SU-DHL-6 (cell line): ENCODE measurements at regions not wholly inside any gene's neighbourhood (a gene's known extent, or its start where the extent isn't known, plus 50 kb on each side); places are given as distances from the start of the nearest gene placed in this dataset.

Experiments
- H2AFZ ChIP-seq: fragments of 200-600 bp; sonication (generic); 2 replicates; pipeline ENCODE4 v1.6.1; 2014; ENCODE audit warnings: low read depth, mild to moderate bottlenecking, moderate library complexity, mixed read lengths, antibody characterized with exemption, low read length; ENCODE audit not compliant: severe bottlenecking
- H3F3A ChIP-seq: fragments of 200-600 bp; shearing (Covaris generic); 2 replicates; pipeline ENCODE4 v1.6.0; 2016; ENCODE audit warnings: antibody characterized with exemption, mild to moderate bottlenecking; ENCODE audit not compliant: insufficient read depth
- H3K27ac ChIP-seq: fragments of 200-600 bp; sonication (generic); 2 replicates; pipeline ENCODE4 v1.5.1; 2016; ENCODE audit warnings: low read depth, mild to moderate bottlenecking, low read length, moderate library complexity, mixed read lengths
- H3K27me3 ChIP-seq: fragments of 200-600 bp; sonication (generic), shearing (Covaris generic); 2 replicates; pipeline ENCODE4 v1.6.0; 2014; ENCODE audit warnings: mild to moderate bottlenecking, low read length
- H3K36me3 ChIP-seq: fragments of 200-600 bp; sonication (generic); 2 replicates; pipeline ENCODE4 v1.6.1; 2014; ENCODE audit warnings: mild to moderate bottlenecking, low read length, mixed read lengths
- H3K4me2 ChIP-seq: fragments of 300-600, 200-600 bp; shearing (Covaris generic), sonication (generic); 2 replicates; pipeline ENCODE4 v1.6.0; 2014; ENCODE audit warnings: low read length, low read depth, mild to moderate bottlenecking; ENCODE audit not compliant: poor library complexity, severe bottlenecking
- H3K4me3 ChIP-seq: fragments of 200-600 bp; sonication (generic); 2 replicates; pipeline ENCODE4 v1.5.1; 2014; ENCODE audit warnings: antibody characterized with exemption, low read length, mild to moderate bottlenecking, mixed read lengths; ENCODE audit not compliant: insufficient read depth, poor library complexity, severe bottlenecking
- H3K79me2 ChIP-seq: fragments of 200-600 bp; sonication (generic); 2 replicates; pipeline ENCODE4 v1.6.1; 2014; ENCODE audit warnings: mild to moderate bottlenecking, low read length, moderate library complexity; ENCODE audit not compliant: insufficient read depth
- H3K9ac ChIP-seq: fragments of 200-600 bp; sonication (generic); 2 replicates; pipeline ENCODE4 v1.7.0; 2014; ENCODE audit warnings: mild to moderate bottlenecking, low read length
- H3K9me2 ChIP-seq: fragments of 200-600 bp; sonication (generic); replicated peaks from 2 replicates; pipeline ENCODE4 v1.6.1; 2014; ENCODE audit warnings: low read length; ENCODE audit not compliant: insufficient read depth
- H3K9me3 ChIP-seq: fragments of 200-600 bp; sonication (generic); 2 replicates; pipeline ENCODE4 v1.6.1; 2014; ENCODE audit warnings: low read length, mixed read lengths; ENCODE audit not compliant: insufficient read depth
- H4K20me1 ChIP-seq: fragments of 200-600 bp; sonication (generic); 2 replicates; pipeline ENCODE4 v1.6.1; 2014; ENCODE audit warnings: low read depth, mild to moderate bottlenecking, antibody characterized with exemption, low read length, moderate library complexity, mixed read lengths
- EZH2phosphoT487 ChIP-seq: fragments of 200-600 bp; sonication (generic), shearing (Covaris generic); conservative IDR thresholded peaks from 2 replicates; pipeline ENCODE4 v1.6.1; 2018; ENCODE audit warnings: mild to moderate bottlenecking, antibody characterized with exemption, low read length, moderate library complexity, mixed read lengths
- TF ChIP-seq, protein P1 (sequence below): fragments of 200-600 bp; sonication (generic); IDR thresholded peaks from one replicate; pipeline ENCODE4 v1.5.1; 2017; ENCODE audit warnings: antibody characterized with exemption, mild to moderate bottlenecking, low read length, moderate library complexity; ENCODE audit not compliant: insufficient read depth, poor library complexity, severe bottlenecking

DNA sequence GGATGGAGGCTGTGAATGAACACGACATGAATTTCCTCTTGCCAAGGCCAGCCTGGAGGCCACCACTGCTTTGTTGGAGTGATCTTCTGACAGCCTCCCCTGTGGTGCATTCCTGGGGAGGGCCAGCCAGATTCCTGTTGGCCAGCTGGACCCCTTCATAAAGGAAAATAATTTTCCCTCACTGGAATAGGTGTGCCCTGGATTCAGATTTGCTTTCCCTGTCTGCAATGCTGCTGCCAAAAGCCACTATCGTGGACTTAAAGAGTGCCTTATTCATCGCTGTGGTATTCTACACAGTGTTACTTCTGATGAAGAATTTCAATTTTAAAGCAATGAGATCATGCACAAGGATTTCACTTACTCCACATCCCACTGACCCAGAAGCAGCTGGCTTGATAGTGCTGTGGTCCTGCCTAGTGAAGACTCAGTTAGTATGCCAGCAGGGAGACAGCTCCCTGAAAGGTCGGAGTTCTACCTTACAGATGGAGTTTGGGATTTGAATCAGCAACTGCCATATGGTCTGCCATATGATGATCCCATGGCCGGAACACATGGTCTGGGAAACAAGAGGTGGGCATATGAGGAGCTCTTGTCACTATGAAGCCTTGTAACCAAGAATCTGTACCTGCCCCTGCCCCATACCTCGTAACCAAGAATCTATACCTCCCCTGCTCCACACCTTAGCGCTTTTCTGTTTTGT, 145.2 kb downstream of the KLF13 start:
- Histone ChIP-seq H3F3A (no peaks in the 10 kb centered on the region), H2AFZ (no peak overlapping the region), H4K20me1 (no peaks in the 10 kb centered on the region), H3K9me3 (no peaks in the 10 kb centered on the region), H3K79me2 (no peaks in the 10 kb centered on the region), H3K27me3 (no peaks in the 10 kb centered on the region), H3K36me3 (no peaks in the 10 kb centered on the region), H3K9ac (no peak overlapping the region), H3K4me3 (no peak overlapping the region), H3K9me2 (no peaks in the 10 kb centered on the region), H3K4me2 (no peak overlapping the region), H3K27ac (no peak overlapping the region)
- TF ChIP-seq, protein P1, sequence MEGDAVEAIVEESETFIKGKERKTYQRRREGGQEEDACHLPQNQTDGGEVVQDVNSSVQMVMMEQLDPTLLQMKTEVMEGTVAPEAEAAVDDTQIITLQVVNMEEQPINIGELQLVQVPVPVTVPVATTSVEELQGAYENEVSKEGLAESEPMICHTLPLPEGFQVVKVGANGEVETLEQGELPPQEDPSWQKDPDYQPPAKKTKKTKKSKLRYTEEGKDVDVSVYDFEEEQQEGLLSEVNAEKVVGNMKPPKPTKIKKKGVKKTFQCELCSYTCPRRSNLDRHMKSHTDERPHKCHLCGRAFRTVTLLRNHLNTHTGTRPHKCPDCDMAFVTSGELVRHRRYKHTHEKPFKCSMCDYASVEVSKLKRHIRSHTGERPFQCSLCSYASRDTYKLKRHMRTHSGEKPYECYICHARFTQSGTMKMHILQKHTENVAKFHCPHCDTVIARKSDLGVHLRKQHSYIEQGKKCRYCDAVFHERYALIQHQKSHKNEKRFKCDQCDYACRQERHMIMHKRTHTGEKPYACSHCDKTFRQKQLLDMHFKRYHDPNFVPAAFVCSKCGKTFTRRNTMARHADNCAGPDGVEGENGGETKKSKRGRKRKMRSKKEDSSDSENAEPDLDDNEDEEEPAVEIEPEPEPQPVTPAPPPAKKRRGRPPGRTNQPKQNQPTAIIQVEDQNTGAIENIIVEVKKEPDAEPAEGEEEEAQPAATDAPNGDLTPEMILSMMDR: no peak
- no peak for TF ChIP-seq EZH2phosphoT487

DNA sequence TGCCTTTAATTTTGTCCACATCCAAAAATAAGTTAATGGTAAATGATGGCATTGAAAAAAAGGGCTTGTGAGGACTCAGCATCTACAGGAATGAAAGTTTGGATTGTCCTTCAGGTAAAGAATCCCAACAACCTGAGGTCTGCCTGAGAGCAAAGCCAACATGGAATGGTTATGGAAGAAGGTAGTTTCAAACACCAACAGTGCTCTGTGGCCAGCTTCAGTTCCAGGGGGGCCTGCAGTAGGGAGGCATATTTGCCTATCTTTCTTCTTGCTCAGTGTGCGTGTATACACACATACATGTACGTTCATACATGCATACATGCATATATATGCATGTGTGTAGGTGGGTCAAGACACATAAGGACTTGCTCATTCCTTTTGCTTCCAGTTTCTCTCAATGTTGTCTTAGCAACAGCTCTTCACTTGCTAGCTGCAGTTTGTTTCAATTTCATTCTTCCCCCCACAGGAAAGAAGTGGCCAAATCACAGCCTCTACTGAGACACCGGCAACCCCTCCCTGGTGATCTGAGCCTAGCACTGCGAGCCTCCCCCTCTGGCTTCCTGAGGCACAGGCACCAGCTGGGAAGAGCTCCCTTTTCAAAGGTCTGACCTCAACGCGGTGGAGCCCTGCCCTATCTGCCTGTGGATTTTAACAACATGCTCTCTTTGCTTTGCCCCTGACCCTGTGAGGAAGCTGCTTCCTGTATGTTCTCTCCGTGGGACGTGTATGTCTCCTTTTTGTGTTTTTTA, 146.2 kb downstream of the KLF13 start:
- no peak overlapping the region for H3K27ac ChIP-seq
- no peaks in the 10 kb centered on the region for H3K27me3 ChIP-seq
- no peaks in the 10 kb centered on the region for H4K20me1 ChIP-seq
- H3K36me3 ChIP-seq: no peaks in the 10 kb centered on the region
- H3K9me3 ChIP-seq: no peaks in the 10 kb centered on the region
- peak overlapping the region; percentile 61 for H2AFZ ChIP-seq
- peak overlapping the region; percentile 35 for H3K4me2 ChIP-seq
- H3K79me2 ChIP-seq: no peaks in the 10 kb centered on the region
- H3K9me2 ChIP-seq: no peaks in the 10 kb centered on the region
- no peaks in the 10 kb centered on the region for H3F3A ChIP-seq
- TF ChIP-seq, protein P1: no peak
- no peak for TF ChIP-seq EZH2phosphoT487
- peak overlapping the region; percentile 10; the same call in 1 of the 2 replicates for H3K9ac ChIP-seq
- H3K4me3 ChIP-seq: no peak overlapping the region

DNA sequence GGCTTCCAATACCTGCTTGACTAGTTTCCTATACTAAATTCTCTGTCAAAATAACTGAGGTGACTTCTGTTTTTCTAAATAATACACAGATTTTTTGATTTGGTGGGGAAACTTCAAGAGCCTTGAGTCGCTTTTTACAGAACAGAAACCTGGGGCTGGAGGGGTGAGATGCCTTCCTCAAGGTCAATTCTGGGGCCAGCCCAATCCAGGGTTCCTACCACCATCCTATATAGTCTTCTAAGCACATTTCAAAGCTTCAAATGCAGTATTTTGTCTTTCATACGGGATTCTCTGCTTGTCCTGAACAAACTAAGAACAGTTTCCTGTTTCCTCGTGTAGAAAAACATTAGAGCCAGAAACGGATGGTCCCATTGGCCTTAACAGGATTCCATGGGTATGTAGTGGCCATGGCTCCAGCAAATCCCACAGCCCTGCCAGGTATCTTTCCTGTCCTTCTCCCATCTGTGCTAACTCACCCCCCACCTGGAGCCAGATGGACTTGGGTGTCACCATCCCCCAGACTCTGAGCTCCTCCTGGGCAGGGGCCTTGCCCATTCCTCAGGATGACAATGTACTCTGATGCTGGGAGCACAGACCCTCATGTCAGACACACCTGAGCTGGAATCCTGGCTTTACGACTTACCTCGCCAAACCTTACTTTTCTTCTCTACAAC, 146.9 kb downstream of the KLF13 start:
- Histone ChIP-seq H2AFZ (peak overlapping the region; percentile 61), H3K27ac (no peak overlapping the region), H3K9ac (peak overlapping the region; percentile 10; the same call in 1 of the 2 replicates)

More for the DNA sequence above, 146.9 kb downstream of the KLF13 start:
- H3K79me2 ChIP-seq: no peaks in the 10 kb centered on the region
- no peaks in the 10 kb centered on the region for H3K36me3 ChIP-seq
- no peaks in the 10 kb centered on the region for H3F3A ChIP-seq
- no peaks in the 10 kb centered on the region for H3K9me3 ChIP-seq
- H3K27me3 ChIP-seq: no peaks in the 10 kb centered on the region
- no peak overlapping the region for H3K4me3 ChIP-seq
- peak overlapping the region; percentile 35 for H3K4me2 ChIP-seq
- no peaks in the 10 kb centered on the region for H4K20me1 ChIP-seq
- TF ChIP-seq EZH2phosphoT487: no peak
- TF ChIP-seq, protein P1: no peak
- H3K9me2 ChIP-seq: no peaks in the 10 kb centered on the region
